IMR-90 (cell line): ENCODE measurements at regions not wholly inside any gene's neighbourhood (a gene's known extent, or its start where the extent isn't known, plus 50 kb on each side); places are given as distances from the start of the nearest gene placed in this dataset.
A peak's percentile ranks its signal among the peaks of the same experiment; 100 is the strongest.

Experiments
- ATAC-seq: fragments of 200-7000 bp; cut with Tn5 transposase; 2 replicates; pipeline ENCODE4 v1.9.1; 2020; ENCODE audit warnings: low read depth, mild to moderate bottlenecking, moderate library complexity
- BruUV-seq: library from RNA; stranded (reverse); fragments of 400-500 nt; replicated peaks from 2 replicates; lab custom pipeline; 2021; lab: Mats Ljungman, UMichigan
- CTCF ChIA-PET: fragments of 300-600 bp; formaldehyde crosslinking; extraction: SDS; loops from one replicate; lab custom pipeline; 2021; ENCODE audit warnings: antibody characterized with exemption; lab: Yijun Ruan, JAX
- POLR2A ChIA-PET: fragments of 300-600 bp; sonication (Branson Sonifier 250); formaldehyde crosslinking; loops from one replicate; lab custom pipeline; 2022; ENCODE audit warnings: antibody characterized with exemption; ENCODE audit not compliant: unreplicated experiment; lab: Charles Lee
- DNase-seq: peaks from one replicate; pipeline ENCODE4 v3.0.0; 2013
- H2AFZ ChIP-seq: replicated peaks from 2 replicates; pipeline ENCODE3; 2013; ENCODE audit warnings: low read length, mild to moderate bottlenecking; ENCODE audit not compliant: poor library complexity
- H2AK5ac ChIP-seq: 2 replicates; pipeline ENCODE4 v1.6.1; 2013; ENCODE audit warnings: low read depth, low read length, inconsistent platforms
- H2AK9ac ChIP-seq: replicated peaks from 2 replicates; pipeline ENCODE3; 2013; ENCODE audit warnings: mild to moderate bottlenecking, low read depth, low read length, moderate library complexity; ENCODE audit not compliant: poor library complexity
- H2BK120ac ChIP-seq: 2 replicates; pipeline ENCODE4 v1.6.1; 2013; ENCODE audit warnings: low read depth, low read length, inconsistent platforms
- H2BK15ac ChIP-seq: 3 replicates; pipeline ENCODE4 v1.6.1; 2013; ENCODE audit warnings: low read depth, low read length, inconsistent platforms
- H2BK20ac ChIP-seq: 2 replicates; pipeline ENCODE4 v1.6.1; 2013; ENCODE audit warnings: low read depth, mild to moderate bottlenecking, inconsistent platforms, low read length, moderate library complexity
- H2BK5ac ChIP-seq: 2 replicates; pipeline ENCODE4 v1.6.1; 2013; ENCODE audit warnings: mild to moderate bottlenecking, low read depth, low read length, inconsistent platforms; ENCODE audit not compliant: poor library complexity, severe bottlenecking
- H3K14ac ChIP-seq: replicated peaks from 2 replicates; pipeline ENCODE4 v1.6.1; 2013; ENCODE audit warnings: low read depth, low read length, inconsistent platforms
- H3K18ac ChIP-seq: 2 replicates; pipeline ENCODE4 v1.6.1; 2013; ENCODE audit warnings: low read depth, low read length, control low read depth
- H3K23ac ChIP-seq: 2 replicates; pipeline ENCODE4 v1.6.1; 2013; ENCODE audit warnings: low read depth, low read length, inconsistent platforms
- H3K27ac ChIP-seq: 2 replicates; pipeline ENCODE4 v1.5.1; 2013; ENCODE audit warnings: mild to moderate bottlenecking, control low read depth, low read length; ENCODE audit not compliant: insufficient read depth
- H3K27me3 ChIP-seq: 2 replicates; pipeline ENCODE4 v1.6.1; 2013; ENCODE audit warnings: low read length; ENCODE audit not compliant: control insufficient read depth, insufficient read depth
- H3K36me3 ChIP-seq: 2 replicates; pipeline ENCODE4 v1.6.1; 2013; ENCODE audit warnings: low read length, mixed read lengths; ENCODE audit not compliant: control insufficient read depth, insufficient read depth
- H3K4ac ChIP-seq: 2 replicates; pipeline ENCODE4 v1.6.1; 2013; ENCODE audit warnings: low read depth, low read length, inconsistent platforms
- H3K4me1 ChIP-seq: 2 replicates; pipeline ENCODE4 v1.6.1; 2013; ENCODE audit warnings: low read length, mixed read lengths; ENCODE audit not compliant: control insufficient read depth, insufficient read depth
- H3K4me2 ChIP-seq: 2 replicates; pipeline ENCODE4 v1.6.1; 2013; ENCODE audit warnings: low read depth, mild to moderate bottlenecking, control low read depth, low read length, moderate library complexity
- H3K4me3 ChIP-seq: 2 replicates; pipeline ENCODE4 v1.5.1; 2013; ENCODE audit warnings: low read depth, mild to moderate bottlenecking, control low read depth, low read length, moderate library complexity; ENCODE audit not compliant: insufficient read depth
- H3K56ac ChIP-seq: 2 replicates; pipeline ENCODE4 v1.6.1; 2013; ENCODE audit warnings: low read length, inconsistent platforms; ENCODE audit not compliant: insufficient read depth; ENCODE audit errors: extremely low read depth
- H3K79me1 ChIP-seq, 2 experiments: 2 replicates each; pipeline ENCODE4 v1.6.1; 2013; ENCODE audit warnings: low read length in 2 of 2, inconsistent platforms in 1 of 2, low read depth in 1 of 2
- H3K9ac ChIP-seq: 2 replicates; pipeline ENCODE4 v1.6.1; 2013; ENCODE audit warnings: low read depth, low read length, control low read depth
- H3K9me1 ChIP-seq: 2 replicates; pipeline ENCODE4 v1.6.1; 2013; ENCODE audit warnings: low read length, inconsistent platforms; ENCODE audit not compliant: insufficient read depth
- H3K9me3 ChIP-seq: 2 replicates; pipeline ENCODE4 v1.6.1; 2013; ENCODE audit warnings: low read length; ENCODE audit not compliant: control insufficient read depth, insufficient read depth
- H4K20me1 ChIP-seq: 2 replicates; pipeline ENCODE4 v1.6.1; 2013; ENCODE audit warnings: low read length, inconsistent platforms; ENCODE audit not compliant: insufficient read depth
- H4K5ac ChIP-seq: 2 replicates; pipeline ENCODE4 v1.6.1; 2013; ENCODE audit warnings: mild to moderate bottlenecking, low read depth, low read length, control low read depth
- H4K8ac ChIP-seq, 2 experiments: 2 replicates each; pipeline ENCODE4 v1.6.1; 2013; ENCODE audit warnings: low read depth in 2 of 2, low read length in 2 of 2, control low read depth in 1 of 2, inconsistent platforms in 1 of 2
- H4K91ac ChIP-seq: 2 replicates; pipeline ENCODE4 v1.6.1; 2013; ENCODE audit warnings: low read depth, low read length, inconsistent platforms; ENCODE audit not compliant: insufficient read depth
- BHLHE40 ChIP-seq: fragments of 150-350 bp; IDR thresholded peaks from 2 replicates; pipeline ENCODE4 v1.6.1; 2016; ENCODE audit warnings: mild to moderate bottlenecking, low read depth, low read length
- CHD1 ChIP-seq: IDR thresholded peaks from 2 replicates; pipeline ENCODE4 v1.6.1; 2012; ENCODE audit warnings: low read depth, low read length, improper control_type of control experiment
- FOS ChIP-seq: fragments of 150-350 bp; IDR thresholded peaks from 2 replicates; pipeline ENCODE4 v1.6.1; 2016; ENCODE audit warnings: low read depth, low read length
- MAZ ChIP-seq: IDR thresholded peaks from 2 replicates; pipeline ENCODE4 v1.6.1; 2012; ENCODE audit warnings: low read depth, mild to moderate bottlenecking, low read length, improper control_type of control experiment, moderate library complexity, borderline replicate concordance
- MXI1 ChIP-seq: IDR thresholded peaks from 2 replicates; pipeline ENCODE4 v1.6.1; 2012; ENCODE audit warnings: low read depth, mild to moderate bottlenecking, low read length, moderate library complexity, borderline replicate concordance
- POLR2A ChIP-seq: IDR thresholded peaks from 2 replicates; pipeline ENCODE4 v1.6.1; 2012; ENCODE audit warnings: mild to moderate bottlenecking, low read depth, low read length
- RAD21 ChIP-seq: IDR thresholded peaks from 2 replicates; pipeline ENCODE4 v1.6.1; 2012; ENCODE audit warnings: low read length, improper control_type of control experiment
- RCOR1 ChIP-seq: IDR thresholded peaks from 2 replicates; pipeline ENCODE4 v1.6.1; 2012; ENCODE audit warnings: mild to moderate bottlenecking, low read length, improper control_type of control experiment; ENCODE audit not compliant: insufficient replicate concordance
- RFX5 ChIP-seq: IDR thresholded peaks from 2 replicates; pipeline ENCODE4 v1.8.0; 2012; ENCODE audit warnings: low read depth, mild to moderate bottlenecking, low read length, moderate library complexity
- WGBS, 2 experiments: methylation state at CpG; one replicate each; pipeline versions ENCODE4 v1.1.5 to v1.1.7; 2013; ENCODE audit warnings: missing lambda C conversion rate in 2 of 2; ENCODE audit not compliant: insufficient read length in 1 of 2; ENCODE audit errors: extremely low coverage in 2 of 2; 5-methylcytosine and 5-hydroxymethylcytosine counted together
- dilution Hi-C: fragments of 300-500 bp; cut with HindIII; formaldehyde crosslinking; loops from one replicate; pipeline ENCODE4 v1.14.3; 2018; ENCODE audit warnings: low sequenced_read_pairs; ENCODE audit not compliant: unreplicated experiment
- in situ Hi-C: fragments of 300-500 bp; cut with MboI; formaldehyde crosslinking; loops from 3 replicates; pipeline ENCODE4 v1.14.3; 2019; ENCODE audit warnings: low sequenced_read_pairs, inconsistent platforms, mixed read lengths
- intact Hi-C: fragments of 100-400 bp; cut with micrococcal nuclease; formaldehyde crosslinking; loops from 2 replicates; pipeline ENCODE4 v1.10.0; 2022
- TF ChIP-seq, protein P1 (sequence below): conservative IDR thresholded peaks from 2 replicates; pipeline ENCODE4 v1.5.1; 2012; ENCODE audit warnings: mild to moderate bottlenecking, low read depth, low read length, improper control_type of control experiment
- TF ChIP-seq, protein P2 (sequence below): fragments of 150-350 bp; IDR thresholded peaks from 2 replicates; pipeline ENCODE4 v1.6.1; 2016; ENCODE audit warnings: low read depth, mild to moderate bottlenecking, low read length, moderate library complexity, borderline replicate concordance

DNA sequence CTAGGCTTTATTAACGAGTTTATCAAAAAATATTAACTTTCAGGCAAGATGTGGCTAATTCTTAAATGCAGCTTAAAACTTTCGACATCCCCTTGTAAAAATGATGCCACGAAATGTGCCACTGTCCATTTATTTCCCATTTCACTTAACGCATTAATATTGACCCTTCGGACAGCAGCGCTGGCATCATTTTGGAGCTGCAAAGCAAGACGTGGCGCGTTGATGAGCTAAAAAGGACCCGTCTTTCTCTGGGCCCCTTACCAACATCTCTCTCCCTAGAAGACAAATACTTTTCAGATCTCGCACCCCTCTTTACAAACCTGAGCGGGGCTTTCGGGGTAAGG lies 367.9 kb downstream of the MTX2 start:
- no peak for TF ChIP-seq POLR2A
- no peak for TF ChIP-seq BHLHE40
- no peak for TF ChIP-seq MAZ
- no peak for TF ChIP-seq RFX5
- TF ChIP-seq, protein P1, sequence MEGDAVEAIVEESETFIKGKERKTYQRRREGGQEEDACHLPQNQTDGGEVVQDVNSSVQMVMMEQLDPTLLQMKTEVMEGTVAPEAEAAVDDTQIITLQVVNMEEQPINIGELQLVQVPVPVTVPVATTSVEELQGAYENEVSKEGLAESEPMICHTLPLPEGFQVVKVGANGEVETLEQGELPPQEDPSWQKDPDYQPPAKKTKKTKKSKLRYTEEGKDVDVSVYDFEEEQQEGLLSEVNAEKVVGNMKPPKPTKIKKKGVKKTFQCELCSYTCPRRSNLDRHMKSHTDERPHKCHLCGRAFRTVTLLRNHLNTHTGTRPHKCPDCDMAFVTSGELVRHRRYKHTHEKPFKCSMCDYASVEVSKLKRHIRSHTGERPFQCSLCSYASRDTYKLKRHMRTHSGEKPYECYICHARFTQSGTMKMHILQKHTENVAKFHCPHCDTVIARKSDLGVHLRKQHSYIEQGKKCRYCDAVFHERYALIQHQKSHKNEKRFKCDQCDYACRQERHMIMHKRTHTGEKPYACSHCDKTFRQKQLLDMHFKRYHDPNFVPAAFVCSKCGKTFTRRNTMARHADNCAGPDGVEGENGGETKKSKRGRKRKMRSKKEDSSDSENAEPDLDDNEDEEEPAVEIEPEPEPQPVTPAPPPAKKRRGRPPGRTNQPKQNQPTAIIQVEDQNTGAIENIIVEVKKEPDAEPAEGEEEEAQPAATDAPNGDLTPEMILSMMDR: no peak
- no peak for TF ChIP-seq CHD1
- TF ChIP-seq RAD21: no peak
- TF ChIP-seq, protein P2, sequence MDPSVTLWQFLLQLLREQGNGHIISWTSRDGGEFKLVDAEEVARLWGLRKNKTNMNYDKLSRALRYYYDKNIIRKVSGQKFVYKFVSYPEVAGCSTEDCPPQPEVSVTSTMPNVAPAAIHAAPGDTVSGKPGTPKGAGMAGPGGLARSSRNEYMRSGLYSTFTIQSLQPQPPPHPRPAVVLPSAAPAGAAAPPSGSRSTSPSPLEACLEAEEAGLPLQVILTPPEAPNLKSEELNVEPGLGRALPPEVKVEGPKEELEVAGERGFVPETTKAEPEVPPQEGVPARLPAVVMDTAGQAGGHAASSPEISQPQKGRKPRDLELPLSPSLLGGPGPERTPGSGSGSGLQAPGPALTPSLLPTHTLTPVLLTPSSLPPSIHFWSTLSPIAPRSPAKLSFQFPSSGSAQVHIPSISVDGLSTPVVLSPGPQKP: no peak
- no peak for TF ChIP-seq FOS
- TF ChIP-seq RCOR1: no peak
- TF ChIP-seq MXI1: no peak
- in situ Hi-C loops (loop anchor here (5.0 to 10.0 kb wide), 2 partner anchors 182 to 510 kb away; partner anchors contain the start of gene HOXD8), intact Hi-C loops (no loop called here), dilution Hi-C loops (no loop called here)
- Histone ChIP-seq H3K14ac (no peak overlapping the region), H4K20me1 (no peaks in the 10 kb centered on the region), H3K27ac (no peak overlapping the region), H4K8ac (peak overlapping the region; percentile 39 to 83; a peak in 2 of 4 replicates), H3K27me3 (peaks cover 32% of the 10 kb centered on the region), H3K79me1 (no peaks in the 10 kb centered on the region), H3K4ac (no peak overlapping the region), H3K23ac (no peak overlapping the region), H3K4me2 (peak overlapping the region; percentile 33), H3K36me3 (no peaks in the 10 kb centered on the region), H2AK5ac (no peak overlapping the region), H2AFZ (peak overlapping the region; percentile 85), H3K4me1 (no peaks in the 10 kb centered on the region), H3K4me3 (peak overlapping the region; percentile 38), H2BK15ac (no peak overlapping the region), H3K56ac (0 out of 2 replicates have a peak overlapping the region, but pooled peaks have one; percentile 11), H2BK20ac (peak overlapping the region; percentile 9; the same call in 1 of the 2 replicates), H3K9me3 (no peaks in the 10 kb centered on the region), H2BK120ac (peak overlapping the region; percentile 52; the same call in 1 of the 2 replicates), H4K5ac (no peak overlapping the region), H3K9ac (no peak overlapping the region), H3K18ac (no peak overlapping the region), H2BK5ac (no peak overlapping the region), H3K9me1 (no peaks in the 10 kb centered on the region), H2AK9ac (no peak overlapping the region), H4K91ac (no peak overlapping the region)
- ChIA-PET POLR2A (no interaction called here), CTCF (interaction anchor here (1.0 to 3.9 kb wide), 6 partner anchors 15 to 510 kb away, joined by 3 to 23 read pairs (median 13); no protein-coding TSS in a partner anchor)
- no TSS peak for BruUV-seq
- DNase-seq: no peak
- 22% methylated on average over 4 of the region's 13 CpGs; no CpG with 5 or more reads in 1 of the 2 experiments for WGBS, 2 experiments
- ATAC-seq: no peak
